HUES6 (cell line): ENCODE measurements at regions not wholly inside any gene's neighbourhood (a gene's known extent, or its start where the extent isn't known, plus 50 kb on each side); places are given as distances from the start of the nearest gene placed in this dataset.

ENCODE experiments used
- H3K27ac ChIP-seq: 2 replicates; pipeline ENCODE4 v1.7.0; 2013; ENCODE audit warnings: low read depth, mild to moderate bottlenecking, low read length, inconsistent platforms
- H3K27me3 ChIP-seq: 2 replicates; pipeline ENCODE4 v1.6.1; 2013; ENCODE audit warnings: low read length; ENCODE audit not compliant: control insufficient read depth, insufficient read depth
- H3K36me3 ChIP-seq: 2 replicates; pipeline ENCODE4 v1.6.1; 2013; ENCODE audit warnings: low read length; ENCODE audit not compliant: control insufficient read depth, insufficient read depth
- H3K4me1 ChIP-seq: 2 replicates; pipeline ENCODE4 v1.6.1; 2013; ENCODE audit warnings: low read length; ENCODE audit not compliant: control insufficient read depth, insufficient read depth
- H3K4me3 ChIP-seq: 2 replicates; pipeline ENCODE4 v1.5.1; 2013; ENCODE audit warnings: low read depth, low read length
- H3K9ac ChIP-seq: one replicate; pipeline ENCODE4 v1.6.1; 2013; ENCODE audit warnings: mild to moderate bottlenecking, low read length
- H3K9me3 ChIP-seq: 2 replicates; pipeline ENCODE4 v1.6.1; 2013; ENCODE audit warnings: low read depth, low read length; ENCODE audit not compliant: control insufficient read depth, insufficient read depth

- H3K4me3 ChIP-seq = no peak overlapping the region
- no peak overlapping the region for H3K9ac ChIP-seq
- no peak overlapping the region for H3K27ac ChIP-seq
- H3K9me3 ChIP-seq = no peaks in the 10 kb centered on the region
- no peaks in the 10 kb centered on the region for H3K36me3 ChIP-seq
- H3K4me1 ChIP-seq = no peaks in the 10 kb centered on the region
- H3K27me3 ChIP-seq = no peaks in the 10 kb centered on the region
These were observed 311.8 kb downstream of the PLPP3 start for GRCh38 chr1:56267611-56268010.

GRCh38 chr1:56266359-56266758 lies 313.0 kb downstream of the PLPP3 start:
- Histone ChIP-seq H3K9me3 (no peaks in the 10 kb centered on the region), H3K36me3 (no peaks in the 10 kb centered on the region), H3K27me3 (no peaks in the 10 kb centered on the region), H3K27ac (no peak overlapping the region), H3K4me3 (no peak overlapping the region), H3K9ac (no peak overlapping the region), H3K4me1 (no peaks in the 10 kb centered on the region)

- Histone ChIP-seq H3K27me3 (no peaks in the 10 kb centered on the region), H3K27ac (no peak overlapping the region), H3K4me3 (no peak overlapping the region), H3K4me1 (no peaks in the 10 kb centered on the region), H3K36me3 (no peaks in the 10 kb centered on the region), H3K9ac (no peak overlapping the region), H3K9me3 (peaks cover 6% of the 10 kb centered on the region; the same call in 1 of the 2 replicates)
These were observed 314.1 kb downstream of the PLPP3 start for GRCh38 chr1:56265216-56265615.

- H3K27me3 ChIP-seq = no peaks in the 10 kb centered on the region
- H3K27ac ChIP-seq = no peak overlapping the region
- H3K4me3 ChIP-seq = no peak overlapping the region
These were observed 315.5 kb downstream of the PLPP3 start for GRCh38 chr1:56263908-56264307.

GRCh38 chr1:56258371-56258770 lies 321.0 kb downstream of the PLPP3 start:
- H3K27me3 ChIP-seq = no peaks in the 10 kb centered on the region
- peaks cover 7% of the 10 kb centered on the region; the same call in 1 of the 2 replicates for H3K9me3 ChIP-seq
- no peaks in the 10 kb centered on the region for H3K36me3 ChIP-seq
- no peak overlapping the region for H3K9ac ChIP-seq
- H3K27ac ChIP-seq = no peak overlapping the region
- H3K4me3 ChIP-seq = no peak overlapping the region
- no peaks in the 10 kb centered on the region for H3K4me1 ChIP-seq

More at GRCh38 chr1:56263908-56264307, 315.5 kb downstream of the PLPP3 start:
- Histone ChIP-seq H3K4me1 (no peaks in the 10 kb centered on the region), H3K9me3 (peaks cover 7% of the 10 kb centered on the region; the same call in 1 of the 2 replicates), H3K9ac (no peak overlapping the region), H3K36me3 (no peaks in the 10 kb centered on the region)

GRCh38 chr1:56257726-56258125 lies 321.6 kb downstream of the PLPP3 start:
- Histone ChIP-seq H3K9ac (no peak overlapping the region), H3K27me3 (no peaks in the 10 kb centered on the region), H3K4me3 (no peak overlapping the region), H3K27ac (no peak overlapping the region), H3K9me3 (peaks cover 7% of the 10 kb centered on the region; the same call in 1 of the 2 replicates), H3K36me3 (no peaks in the 10 kb centered on the region), H3K4me1 (no peaks in the 10 kb centered on the region)

- Histone ChIP-seq H3K36me3 (no peaks in the 10 kb centered on the region), H3K4me3 (no peak overlapping the region), H3K9ac (no peak overlapping the region), H3K4me1 (no peaks in the 10 kb centered on the region), H3K9me3 (peaks cover 7% of the 10 kb centered on the region; the same call in 1 of the 2 replicates), H3K27me3 (no peaks in the 10 kb centered on the region), H3K27ac (no peak overlapping the region)
These were observed 323.0 kb downstream of the PLPP3 start for GRCh38 chr1:56256153-56257000.

- H3K27me3 ChIP-seq = no peaks in the 10 kb centered on the region
- H3K4me3 ChIP-seq = no peak overlapping the region
- no peaks in the 10 kb centered on the region for H3K4me1 ChIP-seq
- no peaks in the 10 kb centered on the region for H3K36me3 ChIP-seq
- H3K27ac ChIP-seq = no peak overlapping the region
- no peak overlapping the region for H3K9ac ChIP-seq
- H3K9me3 ChIP-seq = peaks cover 5% of the 10 kb centered on the region; the same call in 1 of the 2 replicates
These were observed 323.7 kb downstream of the PLPP3 start for GRCh38 chr1:56255516-56256152.

GRCh38 chr1:56254130-56254529 lies 325.2 kb downstream of the PLPP3 start:
- Histone ChIP-seq H3K4me1 (no peaks in the 10 kb centered on the region), H3K27ac (no peak overlapping the region), H3K27me3 (no peaks in the 10 kb centered on the region), H3K9me3 (no peaks in the 10 kb centered on the region), H3K36me3 (no peaks in the 10 kb centered on the region), H3K4me3 (no peak overlapping the region), H3K9ac (no peak overlapping the region)

- H3K27ac ChIP-seq = no peak overlapping the region
- H3K4me3 ChIP-seq = no peak overlapping the region
- H3K9me3 ChIP-seq = no peaks in the 10 kb centered on the region
These were observed 328.6 kb downstream of the PLPP3 start for GRCh38 chr1:56250809-56251208.

GRCh38 chr1:56249234-56249633 lies 330.1 kb downstream of the PLPP3 start:
- H3K27me3 ChIP-seq = no peaks in the 10 kb centered on the region
- H3K9me3 ChIP-seq = no peaks in the 10 kb centered on the region
- H3K4me3 ChIP-seq = no peak overlapping the region
- no peak overlapping the region for H3K9ac ChIP-seq
- no peak overlapping the region for H3K27ac ChIP-seq
- no peaks in the 10 kb centered on the region for H3K4me1 ChIP-seq
- no peaks in the 10 kb centered on the region for H3K36me3 ChIP-seq

More at GRCh38 chr1:56250809-56251208, 328.6 kb downstream of the PLPP3 start:
- Histone ChIP-seq H3K9ac (no peak overlapping the region), H3K36me3 (no peaks in the 10 kb centered on the region), H3K4me1 (no peaks in the 10 kb centered on the region), H3K27me3 (no peaks in the 10 kb centered on the region)
